HG03175 (cell line): ENCODE measurements at regions not wholly inside any gene's neighbourhood (a gene's known extent, or its start where the extent isn't known, plus 50 kb on each side); places are given as distances from the start of the nearest gene placed in this dataset.
"Not testable (repeated sequence)": the region's sequence is repeated elsewhere in the genome, so short reads cannot be mapped to it uniquely, and the experiment has no call there.

Source experiments
- ATAC-seq: cut with Tn5 transposase; IDR thresholded peaks from one replicate; pipeline ENCODE4 v1.9.1; 2021; ENCODE audit warnings: mild to moderate bottlenecking, moderate library complexity; ENCODE audit not compliant: unreplicated experiment

- ATAC-seq = no peak
Observed at GRCh38 chr2:224263571-224264043, 138.3 kb downstream of the FAM124B start.

GRCh38 chr2:224261326-224261725 is 140.6 kb downstream of the FAM124B start:
- ATAC-seq = no peak

- no peak for ATAC-seq
Observed at GRCh38 chr2:224260372-224261020, 141.4 kb downstream of the FAM124B start.

- no peak for ATAC-seq
Observed at GRCh38 chr2:224259831-224260230, 142.1 kb downstream of the FAM124B start.

- ATAC-seq = no peak
Observed at GRCh38 chr2:224258059-224258458, 143.8 kb downstream of the FAM124B start.

- ATAC-seq = no peak
Observed at GRCh38 chr2:224257156-224257555, 144.8 kb downstream of the FAM124B start.

GRCh38 chr2:224253464-224253863 is 148.4 kb downstream of the FAM124B start:
- no peak for ATAC-seq

GRCh38 chr2:224252631-224253030 is 149.3 kb downstream of the FAM124B start:
- ATAC-seq = no peak

- ATAC-seq = no peak
Observed at GRCh38 chr2:224248944-224249371, 152.9 kb downstream of the FAM124B start.

GRCh38 chr2:224242561-224242960 is 159.3 kb downstream of the FAM124B start:
- no peak for ATAC-seq

GRCh38 chr2:224241812-224242211 is 160.1 kb downstream of the FAM124B start:
- ATAC-seq = no peak

GRCh38 chr2:224241001-224241400 is 160.9 kb downstream of the FAM124B start:
- no peak for ATAC-seq

- ATAC-seq = no peak
Observed at GRCh38 chr2:224223851-224224555, 177.9 kb downstream of the FAM124B start.

GRCh38 chr2:224222974-224223373 is 178.9 kb downstream of the FAM124B start:
- ATAC-seq = no peak

GRCh38 chr2:224222291-224222690 is 179.6 kb downstream of the FAM124B start:
- no peak for ATAC-seq

GRCh38 chr2:224221455-224221913 is 180.4 kb downstream of the FAM124B start:
- ATAC-seq = no peak

- ATAC-seq = no peak
Observed at GRCh38 chr2:224220586-224221255, 181.2 kb downstream of the FAM124B start.

GRCh38 chr2:224219781-224220180 is 180.7 kb upstream of the SERPINE2 start:
- no peak for ATAC-seq

- ATAC-seq = no peak
Observed at GRCh38 chr2:224217962-224218347, 178.9 kb upstream of the SERPINE2 start.

GRCh38 chr2:224217233-224217961 is 178.3 kb upstream of the SERPINE2 start:
- no peak for ATAC-seq

- ATAC-seq = not testable (repeated sequence)
Observed at GRCh38 chr2:224215611-224216010, 176.5 kb upstream of the SERPINE2 start.
